COLO668 (cell line): ENCODE measurements at regions not wholly inside any gene's neighbourhood (a gene's known extent, or its start where the extent isn't known, plus 50 kb on each side); places are given as distances from the start of the nearest gene placed in this dataset.
A peak's percentile ranks its signal among the peaks of the same experiment; 100 is the strongest.
"Not testable (repeated sequence)": the region's sequence is repeated elsewhere in the genome, so short reads cannot be mapped to it uniquely, and the experiment has no call there.

ENCODE experiments used
- DNase-seq: peaks from one replicate; lab custom pipeline; 2025; ENCODE audit not compliant: unreplicated experiment; lab: John Stamatoyannopoulos, UW

- no peak for DNase-seq
These were observed 256.9 kb downstream of the SPRY2 start for GRCh38 chr13:80083853-80084676.

GRCh38 chr13:80083081-80083852 lies 257.7 kb downstream of the SPRY2 start:
- no peak for DNase-seq

DNA sequence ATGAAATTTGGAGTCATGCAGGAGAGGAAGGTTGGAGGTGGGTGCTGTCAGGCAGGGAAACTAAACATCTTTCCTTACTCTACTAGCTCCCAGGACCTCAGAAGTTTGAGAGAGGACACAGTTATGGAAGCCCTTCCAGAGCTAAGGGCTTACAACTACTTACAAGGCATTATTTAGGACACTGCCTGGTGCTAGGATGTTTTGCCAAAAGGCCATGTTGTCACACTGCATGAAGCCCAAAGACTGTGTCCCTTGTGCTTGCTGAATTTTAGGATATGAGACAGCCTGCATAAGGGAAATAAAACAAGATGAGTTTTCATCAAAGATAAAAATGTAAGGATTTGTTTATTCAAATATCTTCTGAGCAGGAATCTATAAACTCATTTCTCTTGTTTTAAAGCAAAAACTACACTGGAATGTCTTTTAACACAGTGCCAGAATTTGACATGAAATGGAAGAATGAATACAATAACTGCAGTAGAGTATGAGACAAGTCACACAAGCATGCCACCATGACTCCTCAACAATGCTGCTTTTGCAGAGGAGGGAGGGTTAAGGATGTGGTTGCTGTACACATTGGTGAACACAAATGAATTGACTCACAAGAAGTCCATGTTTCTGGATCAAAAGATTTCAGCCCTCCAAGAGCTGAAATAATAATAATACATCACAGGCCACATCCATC lies 258.4 kb downstream of the SPRY2 start:
- no peak for DNase-seq

DNA sequence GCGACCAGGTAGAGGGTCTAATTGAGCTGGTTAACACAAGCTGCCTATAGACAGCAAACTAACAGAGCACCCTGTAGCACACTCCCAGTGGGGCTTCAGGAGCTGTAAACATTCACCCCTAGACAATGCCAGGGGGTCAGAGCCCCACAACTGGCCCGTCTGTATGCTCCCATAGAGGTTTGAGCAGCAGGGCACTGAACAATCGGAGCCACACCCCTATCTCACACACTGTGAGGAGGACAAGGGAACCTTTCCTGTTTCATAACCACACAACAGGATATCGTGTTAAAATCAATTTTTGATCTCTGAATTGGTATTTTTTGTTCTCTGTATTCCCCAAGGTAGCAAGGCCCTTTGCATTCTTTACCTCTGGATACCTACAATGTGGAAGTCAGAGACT lies 266.1 kb downstream of the SPRY2 start:
- no peak for DNase-seq

- DNase-seq: no peak
These were observed 266.7 kb downstream of the SPRY2 start for GRCh38 chr13:80074143-80074752.

- no peak for DNase-seq
These were observed 268.7 kb downstream of the SPRY2 start for GRCh38 chr13:80072231-80072630.

- peak; percentile 86 for DNase-seq
These were observed 270.8 kb downstream of the SPRY2 start for GRCh38 chr13:80070024-80070703.

DNA sequence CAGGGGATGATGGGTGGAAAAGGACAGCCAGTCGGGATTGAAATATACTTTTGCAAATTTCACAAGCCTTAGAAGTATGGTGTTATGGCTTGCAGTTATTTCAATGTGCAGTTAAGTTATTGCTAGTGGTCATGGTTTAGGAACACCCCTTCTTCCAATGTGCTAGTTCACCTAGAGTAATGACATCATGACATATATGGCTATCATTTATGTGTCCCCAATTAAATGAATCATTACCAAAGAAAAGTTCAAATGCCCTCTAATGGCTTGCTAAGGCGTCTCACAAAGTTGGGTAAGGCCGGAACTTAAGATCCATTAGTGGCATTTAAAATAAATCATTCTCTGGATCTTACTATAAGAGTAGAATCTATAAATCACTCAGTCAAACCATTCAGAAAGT lies 271.6 kb downstream of the SPRY2 start:
- no peak for DNase-seq

DNA sequence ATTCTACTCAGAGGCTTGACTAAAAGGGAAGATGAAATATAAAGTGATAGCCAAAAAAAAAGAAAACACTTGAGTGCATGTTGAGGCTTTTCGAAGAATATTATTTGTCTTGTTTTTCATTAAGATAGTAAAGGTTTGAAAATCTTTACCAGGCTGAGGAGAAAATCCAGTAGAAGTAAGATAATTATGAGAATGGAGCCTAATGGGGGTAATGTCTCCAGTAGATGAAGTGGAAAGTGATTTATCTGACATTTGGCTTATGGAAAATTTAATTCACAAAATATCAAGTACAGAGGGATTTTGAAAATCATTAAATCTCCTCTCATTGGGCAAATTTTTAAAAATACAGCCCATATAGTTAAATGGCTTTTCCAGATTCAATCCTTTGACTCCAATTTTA lies 274.9 kb downstream of the SPRY2 start:
- DNase-seq: no peak

GRCh38 chr13:80062416-80062815 lies 278.5 kb downstream of the SPRY2 start:
- not testable (repeated sequence) for DNase-seq

DNA sequence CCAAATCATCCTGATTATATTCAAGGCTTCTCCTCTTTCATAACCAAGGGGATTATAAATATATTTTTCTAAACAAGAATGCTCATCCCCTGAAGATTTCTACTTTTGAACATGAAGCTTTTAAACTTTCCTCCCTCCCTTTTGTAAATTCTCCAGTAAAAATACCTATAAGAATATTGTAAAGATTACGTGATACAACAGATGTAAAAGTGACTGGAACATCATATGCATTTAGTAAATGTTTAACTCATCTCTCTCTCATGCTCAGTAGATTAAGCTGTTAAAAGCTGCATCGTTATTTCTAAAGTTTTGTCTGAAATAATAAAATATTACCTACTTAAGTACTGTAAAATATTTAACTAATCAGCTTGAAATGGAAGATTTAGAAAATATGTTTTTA lies 281.1 kb downstream of the SPRY2 start:
- DNase-seq: no peak

DNA sequence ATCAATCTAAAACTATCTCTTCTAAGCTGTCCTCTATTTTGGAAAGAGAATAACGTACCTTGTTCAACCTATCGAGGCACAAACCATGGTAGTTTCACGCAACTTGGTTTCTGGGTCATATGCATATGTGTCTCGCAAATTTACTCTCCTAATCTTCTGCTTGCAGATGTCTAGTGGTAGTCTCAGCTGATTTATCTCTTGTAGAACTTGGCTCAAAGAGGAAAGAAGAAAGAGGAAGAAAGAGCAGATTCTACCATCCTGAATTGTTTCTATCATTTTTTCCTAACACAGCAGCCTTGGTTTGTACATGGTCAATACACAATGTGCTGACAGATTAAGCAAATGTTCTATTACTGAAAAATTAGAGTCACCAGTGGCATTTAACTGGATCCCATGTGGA lies 282.3 kb downstream of the SPRY2 start:
- DNase-seq: no peak

- no peak for DNase-seq
These were observed 285.1 kb downstream of the SPRY2 start for GRCh38 chr13:80055847-80056246.

- DNase-seq: no peak
These were observed 286.1 kb downstream of the SPRY2 start for GRCh38 chr13:80054806-80055205.

- no peak for DNase-seq
These were observed 288.6 kb downstream of the SPRY2 start for GRCh38 chr13:80052286-80052685.

DNA sequence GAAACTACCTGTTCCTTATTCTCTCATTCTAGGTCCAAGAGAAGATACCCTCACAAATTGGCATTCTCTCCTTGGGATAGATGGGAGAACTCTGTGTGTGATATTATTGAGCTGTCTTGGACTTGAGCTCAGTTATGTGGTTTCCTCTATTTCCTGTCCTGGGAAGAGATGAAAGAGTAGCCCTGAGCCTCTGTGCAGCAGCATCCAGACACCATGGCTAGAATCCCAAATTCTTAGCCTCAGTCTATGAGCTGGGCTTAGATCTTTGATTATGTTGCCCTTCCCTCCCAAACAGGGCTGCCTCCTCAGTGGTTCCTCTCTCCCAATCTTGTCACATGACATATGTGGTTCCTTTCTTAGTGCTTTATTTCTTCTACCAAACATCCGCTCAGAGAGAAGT lies 290.7 kb downstream of the SPRY2 start:
- DNase-seq: no peak

DNA sequence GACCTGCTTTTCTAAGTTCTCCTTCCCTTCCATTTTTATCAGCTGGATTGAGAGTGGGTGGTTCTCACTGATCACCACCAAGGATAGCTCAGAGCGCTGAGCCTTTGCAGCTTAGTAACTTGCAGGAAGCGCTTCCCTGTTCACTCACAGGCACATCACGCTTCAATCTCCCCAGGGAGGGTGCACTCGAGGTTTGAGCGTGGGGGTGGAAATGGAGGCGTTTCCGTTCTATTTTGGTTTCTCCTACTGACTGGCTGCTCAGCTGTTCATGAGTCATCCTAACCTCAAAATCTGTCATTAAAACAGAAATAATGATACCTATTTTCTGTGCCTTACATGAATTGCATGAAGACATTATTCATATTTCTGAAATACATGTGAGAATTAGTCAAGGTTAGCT lies 292.1 kb downstream of the SPRY2 start:
- DNase-seq: peak; percentile 84

- DNase-seq: no peak
These were observed 292.9 kb downstream of the SPRY2 start for GRCh38 chr13:80048030-80048429.

GRCh38 chr13:80047406-80047805 lies 293.5 kb downstream of the SPRY2 start:
- no peak for DNase-seq

DNA sequence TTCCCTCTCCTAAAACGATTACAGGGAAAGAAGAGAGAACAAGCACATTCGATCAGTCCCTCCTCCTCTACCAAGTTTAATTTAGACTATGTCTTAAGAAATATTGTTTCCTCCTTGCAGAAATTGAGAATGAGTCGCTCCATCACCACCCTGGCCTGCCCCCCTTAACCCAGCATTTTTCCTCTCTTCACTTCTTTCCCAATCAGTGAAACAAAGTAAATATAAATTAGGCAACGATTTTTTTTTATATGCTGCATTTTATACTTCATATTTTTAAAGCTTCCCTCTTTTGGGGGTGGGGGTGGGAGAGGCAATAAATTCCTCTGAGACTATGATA lies 300.0 kb downstream of the SPRY2 start:
- no peak for DNase-seq
